ENCODE measurements at regions not wholly inside any gene's neighbourhood (a gene's known extent, or its start where the extent isn't known, plus 50 kb on each side); places are given as distances from the start of the nearest gene placed in this dataset.

- no peak for TF ChIP-seq PBX2 (CRISPR knock-in tag; IDR thresholded peaks at IDR 0.05; ENCODE audit: low read depth)
- no peak for TF ChIP-seq PBX2 (tag; conservative IDR thresholded peaks at IDR 0.05; ENCODE audit: low read depth)
- no peak for TF ChIP-seq TFAM (CRISPR knock-in tag; conservative IDR thresholded peaks at IDR 0.05)
- TF ChIP-seq ZBTB17 (CRISPR knock-in tag; IDR thresholded peaks at IDR 0.05), result no peak
Measured at GRCh38 chr11:135002236-135002635, 590.2 kb upstream of the B3GAT1 start (continued).

- no peaks in the 10 kb centered on the region for H3K36me3 ChIP-seq (ENCODE audit: control insufficient read depth, insufficient read depth, low read length)
- ATAC-seq (no peak), DNase-seq (ENCODE audit: extremely low read depth in 1 of 4, low spot score in 3 of 4) (no peak), FAIRE-seq (no peak)
- H3K4me1 ChIP-seq (replicated peaks in 1 of 2; ENCODE audit: control insufficient read depth in 2 of 2, insufficient read depth in 2 of 2, low read length in 2 of 2), result no peaks in the 10 kb centered on the region; a peak in 1 of 5 replicates
- H3K9me3 ChIP-seq (replicated peaks; ENCODE audit: control insufficient read depth, insufficient read depth, low read depth, low read length), result no peaks in the 10 kb centered on the region
- 0 out of 5 replicates have a peak, but pooled peaks cover 0 to 4% of the 10 kb centered on the region in 2 experiments for H3K27me3 ChIP-seq (ENCODE audit: control insufficient read depth in 2 of 2, insufficient read depth in 2 of 2, low read length in 2 of 2)
- ChIA-PET CTCF (ENCODE audit: low intra/inter-chr PET ratio) (no interaction called here), POLR2A (no interaction called here)
- no peak overlapping the region for H3K4me2 ChIP-seq (ENCODE audit: insufficient read depth, low read length)
- H4K20me1 ChIP-seq (replicated peaks; ENCODE audit: control insufficient read depth, insufficient read depth, low read length), result no peaks in the 10 kb centered on the region
- no peak overlapping the region for H3K9ac ChIP-seq (ENCODE audit: insufficient read depth in 1 of 2, low read depth in 2 of 2, low read length in 2 of 2)
- BruUV-seq (replicated peaks), result no TSS peak
- H2AFZ ChIP-seq (ENCODE audit: low read depth, low read length), result no peak overlapping the region
- 0% methylated on average over 2 of the region's 2 CpGs for WGBS (ENCODE audit: insufficient coverage, low coverage, missing lambda C conversion rate)
- intact Hi-C loops (cut with micrococcal nuclease) (no loop called here), in situ Hi-C loops (cut with MboI) (no loop called here)
- H3K4me3 ChIP-seq, result no peak overlapping the region
- no peak overlapping the region for H3K27ac ChIP-seq (ENCODE audit: extremely low read depth, low read depth, low read length)
- H3K9me1 ChIP-seq (ENCODE audit: control insufficient read depth, insufficient read depth, low read length), result no peaks in the 10 kb centered on the region
- H3K79me2 ChIP-seq (ENCODE audit: control insufficient read depth, insufficient read depth, low read length), result no peaks in the 10 kb centered on the region
- TF ChIP-seq KHSRP (IDR thresholded peaks at IDR 0.05) (no peak), POLR3A (IDR thresholded peaks at IDR 0.05; ENCODE audit: borderline replicate concordance, extremely low read depth, insufficient read depth, insufficient read length) (no peak), RCOR1 (IDR thresholded peaks at IDR 0.05; ENCODE audit: borderline replicate concordance in 1 of 2, low read depth in 2 of 2, low read length in 2 of 2) (no peak), CBX8 (IDR thresholded peaks at IDR 0.05; ENCODE audit: borderline replicate concordance, extremely low read depth, low read depth, low read length, poor library complexity, severe bottlenecking) (no peak), TCF7L2 (IDR thresholded peaks at IDR 0.05; ENCODE audit: low read depth, low read length) (no peak), NR4A1 (CRISPR knock-in tag; IDR thresholded peaks at IDR 0.05) (no peak), NR4A1 (tag; IDR thresholded peaks at IDR 0.05) (no peak), SRSF7 (optimal IDR thresholded peaks at IDR 0.05; ENCODE audit: low read depth, low read length) (no peak), HMGXB4 (CRISPR knock-in tag; IDR thresholded peaks at IDR 0.05) (no peak), SP2 (IDR thresholded peaks at IDR 0.05; ENCODE audit: extremely low read depth, low read depth, low read length, poor library complexity, severe bottlenecking) (no peak), SIX5 (IDR thresholded peaks at IDR 0.05; ENCODE audit: borderline replicate concordance in 1 of 2, insufficient read depth in 1 of 2, low read depth in 1 of 2, low read length in 2 of 2) (no peak), POLR2G (IDR thresholded peaks at IDR 0.05; ENCODE audit: low read depth, low read length) (no peak), ELK3 (CRISPR knock-in tag; IDR thresholded peaks at IDR 0.05) (no peak)
Measured at GRCh38 chr11:135001581-135001980, 589.5 kb upstream of the B3GAT1 start.
